ENCODE measurements at regions not wholly inside any gene's neighbourhood (a gene's known extent, or its start where the extent isn't known, plus 50 kb on each side); places are given as distances from the start of the nearest gene placed in this dataset.

DNA sequence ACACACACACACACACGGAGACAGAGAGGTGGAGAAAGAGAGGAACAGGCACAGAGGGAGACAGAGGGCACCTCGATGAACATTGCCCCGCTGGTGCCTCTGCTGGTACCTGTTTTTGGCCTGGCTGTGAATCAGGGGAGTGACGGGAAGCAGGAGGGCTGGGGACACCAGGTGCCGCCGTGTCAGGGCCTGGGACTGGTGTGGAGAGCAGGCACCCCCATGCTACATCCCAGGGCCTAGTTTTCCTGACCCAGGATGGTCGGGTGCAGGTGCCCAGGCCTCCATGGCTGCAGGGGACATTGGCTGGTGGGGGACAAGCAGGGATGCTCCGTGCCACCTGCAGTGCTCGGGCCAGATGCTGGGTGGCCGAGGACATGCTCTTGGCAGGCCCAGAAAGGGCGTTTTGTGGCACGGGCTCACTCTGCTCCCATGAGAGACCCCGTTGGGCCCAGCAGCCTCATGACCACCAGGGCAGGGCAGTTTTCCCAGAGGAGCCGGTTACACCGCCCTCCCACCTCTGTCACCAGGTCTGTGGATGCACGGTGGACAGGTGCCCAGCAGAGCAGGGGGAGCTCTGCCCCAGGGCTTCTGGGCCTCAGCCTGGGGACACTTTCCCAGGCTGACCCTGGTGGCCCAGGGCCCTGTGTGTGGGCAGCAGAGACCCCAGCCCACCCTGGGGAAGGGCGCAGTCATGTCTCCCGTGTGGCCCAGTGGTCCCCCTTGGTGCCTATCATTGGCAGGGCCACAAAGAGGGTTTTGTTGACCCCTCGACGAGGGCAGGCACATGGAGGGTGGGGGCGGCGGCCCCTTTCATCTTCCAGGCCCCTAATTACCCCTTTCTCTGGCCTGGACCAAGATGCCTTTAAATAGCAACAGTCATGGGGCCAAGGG lies 207.5 kb upstream of the RTL1 start:
- no peak for DNase-seq

DNA sequence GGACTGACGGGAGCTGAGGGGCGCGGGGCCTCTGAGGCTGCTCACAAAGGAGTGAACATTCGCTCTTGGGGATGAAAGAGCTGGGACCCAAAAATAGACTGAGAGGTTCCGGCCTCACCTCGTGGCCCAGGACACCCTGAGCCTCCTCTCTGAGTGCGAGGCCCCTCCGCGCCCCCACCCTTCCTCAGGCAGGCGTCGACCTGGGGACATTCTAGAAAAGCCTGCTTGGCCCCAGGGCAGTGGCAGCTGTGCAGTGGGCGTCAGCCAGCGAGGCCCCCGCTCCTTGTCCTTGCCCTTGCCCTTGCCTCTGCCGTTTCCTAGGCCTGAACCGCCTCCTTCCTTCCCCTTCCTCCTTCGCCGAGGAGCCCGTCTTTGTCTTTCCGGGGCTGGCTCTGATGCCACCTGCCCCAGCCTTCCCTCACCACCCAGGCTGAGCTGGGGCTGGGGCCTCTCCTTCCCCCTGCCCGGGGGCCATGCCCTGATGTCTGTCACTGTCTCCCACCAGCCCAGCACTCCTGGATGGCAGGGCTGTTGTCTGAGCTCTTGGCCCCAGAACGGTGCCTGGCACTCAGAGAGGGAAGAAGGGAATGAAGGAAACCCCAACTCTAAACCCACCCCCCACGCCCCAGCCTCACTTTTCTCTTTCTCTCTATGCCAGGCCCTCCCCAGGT lies 208.2 kb upstream of the RTL1 start:
- DNase-seq, result no peak

DNA sequence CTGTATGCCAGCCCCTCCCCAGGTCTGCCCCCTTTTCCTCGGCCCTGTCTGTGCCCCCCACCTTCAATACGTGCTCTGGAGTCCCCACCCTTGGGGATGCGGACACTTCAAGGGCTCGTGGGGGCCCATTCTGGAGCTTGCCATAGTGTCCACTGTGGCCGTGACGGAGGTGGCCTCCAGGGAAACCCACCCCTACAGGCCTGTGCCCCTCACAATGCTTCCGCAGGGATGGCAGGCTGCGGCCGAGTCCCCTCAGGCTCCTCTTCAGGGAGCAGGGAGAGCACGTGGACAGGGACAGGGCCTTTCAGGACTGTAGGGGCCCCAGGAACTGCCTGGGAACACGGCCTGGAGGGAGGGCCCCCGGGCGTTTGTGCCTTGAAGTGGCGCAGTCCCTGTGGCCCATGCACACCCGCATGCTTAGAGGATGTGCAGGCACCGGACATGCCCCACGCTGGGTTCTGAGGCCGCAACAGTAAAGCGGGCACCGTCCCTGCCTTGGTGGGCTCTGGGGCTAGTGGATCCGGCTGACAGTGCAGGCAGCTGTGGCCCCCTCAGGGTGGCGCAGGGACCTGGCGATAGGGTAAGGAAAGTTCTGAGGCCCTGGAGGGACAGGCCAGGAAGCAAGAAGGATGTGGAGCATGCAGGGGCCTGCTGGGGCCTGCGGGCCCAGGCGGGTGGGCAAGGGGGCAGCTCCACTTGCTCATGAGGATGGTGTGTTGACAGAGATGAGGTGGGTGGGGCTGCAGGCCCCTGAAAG lies 209.0 kb upstream of the RTL1 start:
- no peak for DNase-seq

DNA sequence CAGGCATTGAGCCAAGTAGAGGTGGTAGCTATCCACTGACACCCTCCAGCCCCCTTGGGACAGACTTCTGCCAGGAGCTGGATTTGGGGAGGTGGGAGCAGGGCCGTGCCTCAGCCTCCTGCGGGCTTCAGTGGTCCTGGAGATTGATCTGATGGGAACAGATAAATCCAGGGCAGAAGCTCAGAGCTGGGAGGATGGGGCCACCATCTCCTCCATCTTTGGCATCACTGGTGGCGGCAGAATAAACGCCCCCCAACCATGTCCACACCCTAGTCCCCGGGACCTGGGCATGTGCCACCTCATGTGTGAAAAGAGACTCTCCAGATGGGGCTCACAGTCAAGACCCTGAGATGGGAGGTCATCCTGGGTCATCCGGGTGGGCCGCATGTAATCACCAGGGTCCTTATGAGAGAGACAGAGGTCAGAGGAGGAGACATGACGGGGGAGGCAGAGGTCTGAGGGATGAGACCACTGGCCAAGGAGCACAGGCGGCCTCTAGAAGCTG lies 209.6 kb upstream of the RTL1 start:
- no peak for DNase-seq

DNA sequence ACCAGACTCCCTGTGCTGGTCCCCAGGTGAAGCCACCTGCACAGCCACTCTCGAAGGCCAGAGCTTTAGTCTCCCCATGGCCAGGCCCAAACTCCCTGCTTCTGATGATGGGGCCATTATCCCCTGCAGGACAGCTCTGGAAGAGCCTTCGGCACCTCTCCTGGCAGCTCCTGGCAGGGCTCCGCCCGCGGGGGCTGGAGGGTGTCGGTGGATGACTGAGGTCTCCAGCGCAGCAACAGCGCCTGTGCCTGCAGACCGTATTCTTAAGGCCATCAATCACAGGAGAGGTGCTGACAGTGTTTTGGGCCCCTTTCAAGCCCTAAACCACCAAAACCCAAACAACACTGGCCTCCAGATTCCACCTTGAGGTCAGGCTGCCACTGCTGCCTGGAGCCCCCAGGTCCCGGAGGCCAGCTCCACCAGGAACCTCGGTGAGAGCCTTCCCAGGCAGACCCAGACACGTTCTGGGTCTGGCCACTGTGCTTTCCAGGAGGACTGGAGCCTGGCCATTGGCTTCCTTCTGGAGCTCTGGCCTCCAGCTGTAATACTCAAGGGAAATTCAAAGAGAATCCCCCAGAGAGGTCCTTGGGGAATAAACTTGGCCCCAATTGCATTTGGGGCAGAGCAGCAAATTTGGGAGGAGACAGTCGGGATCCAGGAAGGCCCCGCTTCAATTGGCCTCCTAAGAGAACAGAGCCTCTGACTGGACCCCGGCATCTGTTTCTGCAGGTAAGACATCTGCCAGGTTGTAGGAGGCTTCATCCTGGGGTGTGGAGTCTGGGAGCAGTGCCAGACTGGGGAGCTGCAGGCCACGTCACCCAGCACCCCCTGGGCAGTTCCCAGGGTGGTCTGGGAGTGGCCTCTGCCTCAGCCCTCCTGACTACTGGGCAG lies 210.6 kb upstream of the RTL1 start:
- DNase-seq, result no peak

DNA sequence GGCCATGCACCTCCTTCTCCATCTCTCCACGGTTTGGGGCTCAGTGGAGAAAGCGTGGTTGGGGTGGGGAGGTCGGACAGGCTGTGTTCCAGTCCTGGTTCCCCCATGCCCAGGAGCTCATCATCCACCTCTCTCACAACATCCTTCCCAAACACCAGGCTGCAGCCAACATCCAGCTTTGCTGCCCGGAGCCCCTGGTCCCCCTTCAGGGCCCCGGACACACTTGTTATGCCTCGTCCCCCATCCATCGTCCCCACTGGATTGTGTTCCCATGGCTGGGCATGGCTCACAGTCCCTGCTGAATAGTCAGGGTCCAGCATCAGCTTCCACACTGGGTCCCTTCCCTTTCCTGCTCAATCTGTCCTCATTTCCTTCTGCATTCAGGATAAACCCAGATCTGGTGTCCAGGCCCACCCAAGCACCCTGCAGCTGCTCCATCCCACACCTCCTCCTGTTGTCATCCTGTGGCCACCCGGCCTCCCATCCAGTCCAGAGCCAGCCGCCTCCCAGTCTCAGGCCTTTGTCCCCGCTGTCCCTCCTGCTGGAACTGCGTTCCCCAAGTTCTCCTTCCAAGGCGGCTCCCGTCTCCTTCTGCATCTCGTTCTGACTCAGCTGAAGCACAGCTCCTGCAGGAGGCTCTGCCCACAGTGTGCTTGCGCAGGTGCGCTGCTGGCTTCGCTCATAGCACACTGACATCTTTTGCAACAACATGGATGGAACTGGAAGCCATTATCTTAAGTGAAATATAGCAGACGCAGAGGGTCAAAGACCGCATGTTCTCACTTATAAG lies 211.4 kb upstream of the RTL1 start:
- DNase-seq, result no peak

DNA sequence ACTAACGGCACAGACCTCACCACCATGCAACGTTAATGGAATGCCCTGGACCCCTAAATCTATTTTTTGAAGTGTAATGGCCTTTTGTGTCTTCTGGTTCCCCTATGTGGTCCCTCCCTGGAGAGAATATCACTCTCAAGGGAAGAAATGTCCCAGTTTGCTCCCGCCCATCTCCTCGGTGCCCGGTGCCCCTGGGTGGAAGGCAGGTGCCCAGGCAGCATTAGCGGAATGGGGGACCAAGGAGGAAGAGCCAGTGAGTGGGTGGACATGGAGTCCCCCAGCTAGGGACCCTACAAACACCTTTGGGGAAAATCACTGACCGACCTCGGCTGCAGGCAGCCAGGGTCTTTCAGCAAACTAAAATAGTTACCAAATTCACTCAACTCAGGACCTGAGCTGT lies 212.1 kb upstream of the RTL1 start:
- DNase-seq, result no peak

DNA sequence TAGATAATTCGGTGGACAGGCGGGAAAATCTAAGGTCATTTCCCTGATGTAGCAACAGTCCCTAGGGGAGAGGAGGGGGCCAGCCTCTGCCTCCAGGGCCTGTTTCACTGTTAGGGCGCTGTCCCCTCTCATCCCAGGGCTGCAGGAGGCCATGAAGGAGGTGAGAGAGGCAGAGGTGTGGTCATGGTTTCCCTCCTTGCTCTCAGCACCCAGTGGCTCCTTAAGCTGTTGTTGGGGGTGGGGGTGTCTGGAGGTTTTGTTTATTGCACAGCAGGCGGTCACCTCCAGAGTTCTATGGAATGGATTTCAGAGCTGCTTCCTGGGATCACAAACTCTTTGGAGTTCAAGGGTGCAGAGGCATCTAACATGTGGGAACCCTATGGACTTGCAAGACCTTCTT lies 212.5 kb upstream of the RTL1 start:
- DNase-seq, result no peak

DNA sequence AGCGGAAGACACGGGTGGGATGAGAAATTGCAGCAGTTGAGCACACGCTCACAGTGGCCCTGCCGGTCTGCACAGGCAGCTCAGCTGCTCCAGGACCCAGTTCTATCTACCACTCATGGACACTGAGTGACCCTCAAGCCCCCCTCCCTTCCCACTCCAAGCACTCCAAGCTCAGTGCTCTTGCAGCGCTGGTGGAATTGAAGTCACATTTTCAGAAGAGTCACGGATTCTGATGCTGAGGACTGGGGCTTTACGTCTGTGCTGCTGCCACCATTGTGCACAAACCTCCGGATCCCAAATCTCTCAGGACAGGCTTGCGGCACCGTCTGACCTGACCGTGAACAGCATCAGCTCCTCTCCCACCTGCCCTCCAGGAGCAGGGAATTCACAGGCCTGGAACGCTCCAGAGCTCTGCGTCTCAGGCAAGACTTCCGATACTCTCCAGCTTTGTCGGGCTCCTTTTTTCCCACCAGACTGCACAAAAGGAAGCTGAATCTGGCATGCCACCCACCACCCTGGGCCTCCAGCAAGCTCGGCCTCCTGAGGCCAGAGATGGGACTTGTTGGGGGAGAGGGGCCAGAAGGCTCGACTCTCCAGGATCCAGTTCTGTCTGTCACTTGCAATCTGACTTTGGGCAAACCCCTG lies 213.1 kb upstream of the RTL1 start:
- no peak for DNase-seq

DNA sequence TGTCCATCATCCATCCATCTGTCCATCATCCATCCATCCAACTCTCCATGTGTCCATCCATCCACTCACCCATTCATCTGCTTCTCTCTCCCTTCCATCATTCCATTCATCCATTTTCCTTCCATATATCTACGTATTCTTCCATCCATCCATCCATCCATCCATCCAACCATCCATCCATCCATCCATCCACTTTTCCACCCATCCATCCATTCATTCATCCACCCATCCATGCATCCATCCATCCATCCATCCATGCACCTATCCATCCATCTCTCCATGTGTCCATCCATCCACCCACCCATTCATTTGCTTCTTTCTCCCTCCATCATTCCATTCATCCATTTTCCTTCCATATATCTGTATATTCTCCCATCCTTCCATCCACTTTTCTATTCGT lies 214.0 kb upstream of the RTL1 start:
- DNase-seq, result no peak

DNA sequence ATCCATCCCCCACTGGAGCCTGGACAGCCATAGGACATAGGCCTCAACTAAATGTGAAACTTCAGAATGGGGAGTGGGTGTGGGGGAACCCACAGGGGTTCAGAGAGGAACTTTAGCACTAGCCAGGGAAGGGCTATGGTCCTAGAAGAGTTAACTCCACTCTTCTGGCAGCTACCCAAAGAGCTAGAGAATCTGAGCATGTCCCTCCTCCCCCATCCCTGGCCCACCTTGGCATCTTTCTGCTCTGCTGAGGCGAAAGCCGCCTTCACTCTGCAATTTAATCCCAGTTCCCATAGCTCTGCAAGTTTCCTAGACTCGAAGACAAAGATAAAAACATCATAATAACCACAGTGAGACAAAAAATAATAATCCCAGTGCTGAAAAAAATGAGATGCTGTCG lies 214.7 kb upstream of the RTL1 start:
- no peak for DNase-seq

DNA sequence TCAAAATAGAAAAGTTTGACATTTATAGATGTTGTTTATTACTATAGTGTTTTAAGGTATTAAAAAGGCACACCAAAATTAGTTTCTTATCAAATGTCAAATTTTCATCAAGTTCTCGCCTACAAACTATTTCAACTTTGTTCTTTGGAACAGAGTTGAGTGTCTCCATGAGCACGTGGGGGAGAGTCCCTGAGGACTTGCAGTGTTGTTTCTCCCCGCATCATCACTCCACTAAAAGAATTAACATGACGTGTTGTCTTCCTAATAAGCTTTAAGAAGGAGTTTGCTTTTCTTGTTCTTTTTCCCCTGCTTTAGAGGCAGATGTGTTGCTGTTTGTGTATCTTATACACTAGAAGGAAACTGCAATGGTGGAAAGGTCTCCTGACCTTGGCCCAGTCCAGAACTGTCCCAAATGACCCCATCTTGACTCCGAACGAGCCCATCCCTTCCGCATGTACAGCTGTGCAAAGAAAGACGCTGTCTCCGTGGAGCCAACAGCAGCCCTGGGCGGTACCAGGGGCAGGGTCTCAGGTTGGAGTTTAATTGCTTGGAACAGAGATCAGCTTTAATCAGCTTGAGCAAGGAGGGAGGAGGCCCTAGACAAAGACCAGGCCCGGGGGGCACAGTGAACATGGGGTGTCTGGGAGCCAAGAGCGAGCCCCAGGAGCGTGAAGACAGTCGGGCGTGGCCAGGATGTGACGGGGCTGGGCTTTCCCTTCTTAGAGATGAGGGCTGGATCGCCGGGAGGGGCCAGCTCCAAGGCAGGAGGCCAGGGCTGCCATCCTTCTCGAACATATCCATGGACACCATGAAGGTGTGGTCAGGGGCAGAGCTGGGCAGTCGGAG lies 215.4 kb upstream of the RTL1 start:
- DNase-seq, result no peak

DNA sequence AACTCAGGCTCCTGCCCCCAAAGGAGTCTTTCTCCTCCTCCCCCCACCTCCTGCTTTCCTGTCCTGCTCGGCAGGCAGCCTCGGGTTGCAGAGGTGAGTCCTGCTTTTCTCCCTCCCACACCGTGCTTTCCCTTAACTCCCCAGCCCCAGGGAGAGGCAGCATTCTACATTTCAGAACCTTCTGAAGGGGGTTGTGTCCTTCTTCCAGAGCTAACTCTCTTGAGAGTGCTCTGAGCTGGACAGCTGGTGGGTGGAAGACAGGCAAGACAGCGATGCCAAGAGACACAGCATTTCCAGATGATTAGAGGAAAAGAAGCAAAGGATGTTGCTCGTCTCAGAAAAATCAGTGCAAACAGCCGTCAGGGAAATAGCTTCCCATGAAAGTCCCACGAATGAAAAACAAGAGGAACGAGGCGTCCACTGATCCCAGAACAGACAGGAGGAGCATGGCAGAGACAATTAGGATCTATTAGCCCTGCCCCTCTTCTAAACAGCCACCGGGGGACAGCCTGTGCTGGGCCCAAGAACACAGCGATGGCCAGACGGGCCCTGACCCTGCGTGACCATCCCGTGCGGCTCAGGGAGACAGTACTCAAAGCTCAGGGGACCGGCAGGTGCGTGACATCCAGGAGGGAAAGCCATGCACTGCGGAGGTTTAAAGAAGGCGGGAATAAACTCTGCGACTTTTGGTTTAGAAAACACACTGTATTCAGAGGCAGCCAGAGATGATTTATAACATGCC lies 216.5 kb upstream of the RTL1 start:
- DNase-seq, result no peak

DNA sequence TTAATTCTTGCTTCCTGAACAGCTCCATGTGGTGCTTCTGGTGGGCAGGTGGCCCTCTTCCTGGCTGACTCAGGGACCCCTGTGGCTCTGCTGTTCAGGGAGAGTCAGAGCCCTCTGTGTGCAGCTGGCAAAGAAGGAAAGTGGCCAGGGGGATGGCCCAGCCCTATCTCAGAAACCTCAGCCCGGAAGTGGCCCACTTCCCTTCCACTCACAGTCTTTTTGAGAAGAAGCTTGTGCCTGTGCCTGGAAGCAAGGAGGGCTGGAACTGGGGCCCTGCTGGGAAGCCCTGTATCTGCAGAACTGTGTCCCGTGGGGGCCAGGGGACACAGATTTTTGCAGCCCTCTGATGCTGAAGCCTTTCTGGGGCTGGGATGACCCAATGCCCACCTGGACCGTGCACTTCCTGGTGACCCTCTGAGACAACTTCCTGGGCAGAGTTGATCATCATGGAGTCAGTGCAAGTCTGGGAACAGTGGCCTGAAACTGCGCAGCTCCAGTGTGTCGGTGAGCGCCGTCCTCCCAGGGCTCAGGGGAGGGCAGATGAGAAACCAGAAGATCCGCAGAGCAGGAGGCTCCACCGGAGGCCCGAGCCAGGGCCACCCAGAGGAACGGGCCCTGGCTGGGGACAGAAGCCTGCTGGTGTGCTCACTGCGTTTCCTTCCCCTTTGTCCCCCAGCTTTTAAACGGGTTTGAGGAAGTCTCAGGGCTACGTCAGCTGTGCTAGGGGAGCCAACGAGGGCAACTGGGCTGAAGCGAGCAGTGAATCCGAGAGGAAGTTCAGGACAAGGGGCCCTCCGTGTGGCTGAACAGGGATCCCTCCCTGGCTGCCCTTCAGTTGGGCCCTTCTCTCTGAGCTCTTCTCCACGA lies 217.4 kb upstream of the RTL1 start:
- DNase-seq, result peak; percentile 24

DNA sequence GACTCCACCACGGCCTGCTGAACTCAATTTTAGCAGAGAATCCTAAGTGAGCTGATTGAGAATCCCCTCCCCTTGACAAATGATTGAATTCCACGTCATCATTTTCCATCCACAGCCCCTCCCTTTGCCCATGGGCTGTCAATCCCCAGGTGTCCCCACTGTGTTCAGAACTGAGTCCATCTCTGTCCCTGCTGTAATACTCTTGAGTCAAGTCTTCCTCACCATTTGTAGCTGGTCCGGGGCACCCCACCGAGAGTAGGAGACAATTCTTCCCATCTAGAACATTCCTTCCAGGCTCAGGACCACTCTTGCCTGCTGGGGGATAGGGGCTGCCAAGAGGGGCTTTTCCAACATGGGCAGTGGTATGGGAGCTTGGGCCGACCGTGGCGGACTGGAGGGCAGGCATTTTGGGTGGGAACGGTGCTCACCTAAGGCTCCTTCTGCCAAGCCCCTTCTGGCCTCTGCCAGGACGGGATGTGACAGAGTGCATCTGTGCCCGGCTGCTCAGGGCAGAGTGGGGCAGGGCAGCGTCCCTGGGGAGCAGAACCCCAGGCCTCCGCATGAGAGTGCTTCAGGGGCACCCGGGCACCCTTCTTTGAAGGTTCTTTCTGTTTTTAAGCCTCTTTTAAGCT lies 218.1 kb upstream of the RTL1 start:
- DNase-seq, result no peak

DNA sequence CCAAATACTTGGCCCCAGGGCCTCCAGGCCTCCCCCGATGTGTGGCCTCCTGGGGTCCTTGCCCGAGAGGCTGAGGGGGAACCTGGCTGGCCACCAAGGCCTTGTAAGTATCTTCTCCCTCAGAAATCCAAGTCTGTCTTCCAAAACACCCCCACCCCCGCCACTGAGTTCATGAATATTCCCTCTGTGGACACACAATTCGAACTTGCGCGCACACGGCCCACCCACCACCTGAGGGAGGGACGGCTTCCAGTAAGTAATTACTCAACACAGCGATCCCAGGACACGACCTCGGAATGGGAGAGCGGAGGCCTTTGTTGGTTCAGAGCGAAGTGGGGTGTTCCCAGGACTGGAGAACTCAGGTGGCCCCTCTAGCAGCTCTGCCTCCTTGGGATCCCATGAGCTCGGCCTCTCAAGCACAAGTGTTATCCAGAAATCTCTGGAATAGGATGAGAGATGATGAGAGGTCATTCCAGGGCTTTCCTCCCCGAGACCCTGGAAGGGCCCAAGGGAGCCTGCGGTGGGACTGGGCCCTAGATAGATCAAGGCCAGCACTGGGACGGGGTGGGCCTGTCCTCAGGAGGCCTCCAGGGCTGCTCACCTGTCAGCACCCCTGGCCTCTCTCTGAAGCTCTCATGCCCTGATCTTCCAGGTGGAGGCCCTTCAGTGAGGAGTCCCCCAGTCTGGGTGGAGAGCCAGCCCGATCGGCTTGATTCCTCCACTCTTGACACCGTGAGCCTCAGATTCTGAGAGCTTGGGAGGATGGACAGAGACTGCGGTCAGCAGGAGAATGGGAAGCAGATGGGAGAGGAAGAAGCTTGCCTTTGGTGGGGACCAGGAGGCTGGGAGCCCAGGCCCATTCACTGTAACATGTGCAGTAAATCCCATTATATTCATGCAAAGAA lies 219.0 kb upstream of the RTL1 start:
- DNase-seq, result no peak
